Activated T-helper 1 cell treated with anti-CD3 and anti-CD28 coated beads, Interleukin-12 subunit alpha, Interleukin-12 subunit beta, Interleukin-2, Interleukin-4 antibody, amounts not matched to agents 30 ng/mL and 10 ng/mL and 1 ng/mL, durations not matched to agents 14 hours and 24 hours and 36 hours (primary cell): ENCODE measurements at regions not wholly inside any gene's neighbourhood (a gene's known extent, or its start where the extent isn't known, plus 50 kb on each side); places are given as distances from the start of the nearest gene placed in this dataset.

ENCODE experiments used
- DNase-seq: peaks from one replicate; pipeline ENCODE4 v3.0.0; 2021; ENCODE audit warnings: low spot score
- H3K27ac Mint-ChIP-seq: one replicate; pipeline ENCODE4 v1.8.0; 2021; ENCODE audit warnings: mild to moderate bottlenecking, mixed read lengths
- H3K27me3 Mint-ChIP-seq: one replicate; pipeline ENCODE4 v1.8.0; 2022; ENCODE audit warnings: mild to moderate bottlenecking, moderate library complexity, mixed read lengths; ENCODE audit not compliant: insufficient read depth
- H3K36me3 Mint-ChIP-seq: one replicate; pipeline ENCODE4 v1.8.0; 2021; ENCODE audit warnings: low read depth, mixed read lengths
- H3K4me1 Mint-ChIP-seq: one replicate; pipeline ENCODE4 v1.8.0; 2021; ENCODE audit warnings: low read depth, mixed read lengths
- H3K4me3 Mint-ChIP-seq: one replicate; pipeline ENCODE4 v1.8.0; 2021; ENCODE audit warnings: mild to moderate bottlenecking, moderate library complexity, mixed read lengths
- H3K9me3 Mint-ChIP-seq: one replicate; pipeline ENCODE4 v1.8.0; 2021; ENCODE audit warnings: mixed read lengths
- intact Hi-C: fragments of 100-400 bp; cut with micrococcal nuclease; formaldehyde crosslinking; loops from one replicate; pipeline ENCODE4 v1.15.1; 2024

DNA sequence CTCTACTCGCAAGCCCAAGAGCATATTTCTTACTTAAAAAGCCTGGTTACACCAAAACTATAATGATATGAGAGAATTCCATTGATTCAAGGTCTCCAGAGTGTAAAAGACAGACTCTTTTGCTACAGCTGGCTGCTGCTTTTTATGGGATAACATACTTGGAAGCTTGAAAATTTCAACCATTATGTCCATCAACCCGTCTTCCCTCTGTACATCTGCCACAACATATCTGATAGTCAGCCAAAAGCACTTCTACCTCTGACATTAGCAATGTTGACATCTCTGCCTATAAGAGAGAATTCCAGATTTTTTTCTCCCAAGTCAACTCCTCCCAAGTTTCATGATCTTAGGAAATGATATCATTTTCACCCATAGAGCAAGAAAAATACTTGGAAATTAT lies 54.4 kb upstream of the IQCM start:
- Mint-ChIP-seq H3K27ac (no peak overlapping the region), H3K4me3 (no peak overlapping the region), H3K36me3 (no peaks in the 10 kb centered on the region), H3K27me3 (no peaks in the 10 kb centered on the region), H3K4me1 (no peaks in the 10 kb centered on the region), H3K9me3 (no peaks in the 10 kb centered on the region)
- DNase-seq, result no peak
- intact Hi-C loops, result no loop called here

DNA sequence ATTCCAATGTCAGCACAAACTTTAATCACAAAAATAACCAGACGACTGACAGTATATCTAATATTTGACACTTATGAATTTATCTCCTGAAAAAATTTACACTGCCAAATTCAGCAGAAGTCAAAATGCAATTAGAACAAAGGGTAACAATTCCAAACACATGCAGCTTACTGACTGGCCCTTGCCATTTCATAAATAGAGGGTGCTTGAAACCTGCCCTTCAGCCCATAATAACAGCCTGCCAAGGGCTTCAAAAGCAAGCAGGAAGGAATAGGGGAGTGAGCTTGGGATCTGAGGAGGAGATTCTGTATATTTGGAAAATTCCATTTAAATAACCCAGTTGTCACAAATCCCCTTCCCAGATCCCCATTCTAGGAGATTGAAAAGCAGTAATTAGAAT lies 66.1 kb upstream of the IQCM start:
- no peak for DNase-seq
- Mint-ChIP-seq H3K9me3 (no peaks in the 10 kb centered on the region), H3K27ac (no peak overlapping the region), H3K27me3 (no peaks in the 10 kb centered on the region), H3K36me3 (no peaks in the 10 kb centered on the region), H3K4me3 (no peak overlapping the region), H3K4me1 (no peaks in the 10 kb centered on the region)
- intact Hi-C loops, result no loop called here

DNA sequence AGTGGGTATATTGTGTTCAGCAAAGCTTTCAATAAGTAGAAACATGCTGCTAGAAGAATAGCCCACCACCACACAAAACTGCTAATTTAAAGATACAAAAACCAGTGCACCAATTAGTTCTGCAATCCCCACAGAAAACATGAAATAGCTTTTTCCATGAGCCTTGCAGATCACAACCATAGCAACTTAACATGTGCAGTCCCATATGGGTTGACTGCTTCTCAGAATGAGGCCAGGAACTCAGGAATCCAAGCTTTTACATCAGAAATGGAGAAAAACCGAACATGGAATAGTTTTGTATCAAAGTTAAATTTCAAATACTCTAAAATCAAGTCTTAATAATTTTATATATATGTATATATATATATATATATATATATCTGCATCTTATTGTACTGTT lies 66.6 kb upstream of the IQCM start:
- no peak for DNase-seq
- Mint-ChIP-seq H3K9me3 (no peaks in the 10 kb centered on the region), H3K4me3 (no peak overlapping the region), H3K27ac (no peak overlapping the region), H3K27me3 (no peaks in the 10 kb centered on the region), H3K4me1 (no peaks in the 10 kb centered on the region), H3K36me3 (no peaks in the 10 kb centered on the region)
- intact Hi-C loops, result no loop called here

DNA sequence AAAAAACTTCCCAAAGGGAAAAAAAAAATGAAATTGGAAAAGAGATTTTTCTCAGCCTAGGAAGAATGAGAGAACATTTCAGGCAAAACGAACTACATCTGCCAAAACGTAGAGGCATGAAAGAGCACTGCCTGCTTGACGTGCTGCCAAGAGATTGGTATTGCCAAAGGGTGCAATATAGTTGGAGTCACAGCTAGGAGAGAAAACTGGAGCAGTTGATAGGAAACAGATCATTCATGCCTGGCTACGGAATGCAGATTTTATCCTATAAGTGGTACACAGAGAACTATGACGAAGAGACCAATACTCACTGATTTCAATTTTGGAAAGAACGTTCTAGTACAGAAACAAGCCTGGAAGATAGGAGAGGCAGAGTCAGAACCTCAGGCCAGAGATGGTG lies 68.4 kb upstream of the IQCM start:
- no peak overlapping the region for H3K27ac Mint-ChIP-seq
- no peaks in the 10 kb centered on the region for H3K9me3 Mint-ChIP-seq
- intact Hi-C loops, result no loop called here
- H3K4me3 Mint-ChIP-seq, result no peak overlapping the region
- H3K4me1 Mint-ChIP-seq, result no peaks in the 10 kb centered on the region
- no peaks in the 10 kb centered on the region for H3K36me3 Mint-ChIP-seq
- H3K27me3 Mint-ChIP-seq, result no peaks in the 10 kb centered on the region
- DNase-seq, result no peak

DNA sequence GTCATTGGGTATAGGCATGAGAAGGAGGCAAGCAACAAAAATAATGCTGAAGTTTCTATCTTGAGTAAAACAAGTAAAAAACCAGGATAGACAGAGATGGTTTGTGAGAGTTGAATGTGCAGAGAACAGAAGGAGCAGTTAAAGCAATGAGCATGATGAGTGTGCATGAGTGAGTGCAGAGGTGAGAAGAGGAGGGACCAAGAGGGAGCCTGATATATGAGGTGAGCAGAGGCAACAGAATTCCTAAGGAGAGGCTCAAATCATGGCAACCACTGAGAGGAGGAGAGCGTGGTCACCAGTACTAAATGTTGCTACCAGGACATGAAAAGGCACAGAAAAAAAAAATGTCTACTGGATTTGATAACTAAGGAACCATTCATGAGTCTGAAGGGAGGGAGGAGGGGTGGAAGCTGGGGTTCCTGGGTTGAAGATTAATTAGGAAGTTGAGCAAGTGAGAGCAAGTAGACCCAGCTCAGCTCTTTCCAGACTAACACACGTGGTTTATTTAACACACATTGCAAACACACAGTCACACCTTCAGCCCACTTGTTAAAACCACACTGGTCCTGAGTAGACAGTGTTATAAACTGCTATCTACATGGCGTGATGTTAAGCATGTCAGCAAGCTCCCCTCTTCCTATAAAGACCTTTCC lies 69.0 kb upstream of the IQCM start:
- no peak overlapping the region for H3K4me3 Mint-ChIP-seq
- no peaks in the 10 kb centered on the region for H3K27me3 Mint-ChIP-seq
- no peaks in the 10 kb centered on the region for H3K9me3 Mint-ChIP-seq
- intact Hi-C loops, result no loop called here
- H3K36me3 Mint-ChIP-seq, result no peaks in the 10 kb centered on the region
- DNase-seq, result no peak
- H3K27ac Mint-ChIP-seq, result no peak overlapping the region
- no peaks in the 10 kb centered on the region for H3K4me1 Mint-ChIP-seq

DNA sequence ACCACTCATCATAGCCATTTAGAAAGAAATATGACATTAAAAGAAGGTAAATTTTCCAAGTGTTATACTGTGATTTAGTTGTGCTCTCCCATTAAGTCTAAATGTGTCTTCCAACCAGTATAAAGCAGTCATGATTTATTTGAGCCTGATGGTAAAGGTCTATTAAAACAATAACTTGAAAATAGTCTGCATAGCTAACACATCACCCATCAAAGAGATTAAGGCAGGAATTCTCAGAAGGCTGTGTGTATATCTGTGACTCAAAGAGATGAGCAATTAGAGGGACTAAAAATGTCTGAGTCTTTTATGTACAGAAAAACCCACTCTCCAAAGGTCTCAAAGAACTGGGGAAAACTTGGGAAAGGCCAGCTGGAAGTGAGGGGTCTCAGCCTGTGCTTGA lies 70.3 kb upstream of the IQCM start:
- Mint-ChIP-seq H3K4me3 (no peak overlapping the region), H3K27me3 (no peaks in the 10 kb centered on the region)

DNA sequence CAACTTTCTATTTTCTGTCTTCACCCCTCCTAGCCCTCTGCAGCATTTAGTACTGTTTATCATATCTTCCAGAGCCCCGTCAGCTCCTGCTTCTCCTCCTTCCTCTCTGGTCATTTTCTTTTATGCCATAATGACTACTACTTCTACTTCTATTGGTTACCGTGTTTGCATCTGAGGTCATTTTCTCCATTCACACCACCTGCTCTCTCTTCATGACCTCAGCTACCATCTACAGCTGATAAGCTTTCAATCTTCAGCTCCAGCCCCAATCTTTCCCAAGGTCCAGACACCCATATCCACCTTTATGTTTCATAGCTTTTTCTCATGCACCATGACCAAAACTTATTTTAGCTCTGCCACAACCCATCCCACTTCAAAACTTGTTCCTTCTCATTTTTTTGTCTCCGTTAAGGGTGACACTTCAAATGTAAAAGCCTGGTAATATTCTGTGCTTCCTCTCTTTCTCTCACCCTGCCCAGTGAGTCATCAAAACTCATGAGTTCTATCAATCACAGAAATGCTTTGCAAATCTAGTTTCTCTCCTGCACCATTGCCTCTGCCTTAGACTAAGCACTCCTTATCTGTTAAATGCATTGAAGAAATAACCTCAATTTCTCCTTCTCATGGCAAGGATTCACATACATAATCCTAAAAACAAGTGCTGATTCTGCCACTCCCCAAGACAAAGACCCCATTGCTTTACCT lies 71.3 kb upstream of the IQCM start:
- Mint-ChIP-seq H3K36me3 (no peaks in the 10 kb centered on the region), H3K4me1 (no peaks in the 10 kb centered on the region), H3K27me3 (no peaks in the 10 kb centered on the region), H3K4me3 (no peak overlapping the region), H3K9me3 (no peaks in the 10 kb centered on the region), H3K27ac (no peak overlapping the region)
- DNase-seq, result no peak
- intact Hi-C loops, result no loop called here

More for the DNA sequence above, 70.3 kb upstream of the IQCM start:
- Mint-ChIP-seq H3K9me3 (no peaks in the 10 kb centered on the region), H3K27ac (no peak overlapping the region), H3K36me3 (no peaks in the 10 kb centered on the region), H3K4me1 (no peaks in the 10 kb centered on the region)
- no peak for DNase-seq
- intact Hi-C loops, result no loop called here

DNA sequence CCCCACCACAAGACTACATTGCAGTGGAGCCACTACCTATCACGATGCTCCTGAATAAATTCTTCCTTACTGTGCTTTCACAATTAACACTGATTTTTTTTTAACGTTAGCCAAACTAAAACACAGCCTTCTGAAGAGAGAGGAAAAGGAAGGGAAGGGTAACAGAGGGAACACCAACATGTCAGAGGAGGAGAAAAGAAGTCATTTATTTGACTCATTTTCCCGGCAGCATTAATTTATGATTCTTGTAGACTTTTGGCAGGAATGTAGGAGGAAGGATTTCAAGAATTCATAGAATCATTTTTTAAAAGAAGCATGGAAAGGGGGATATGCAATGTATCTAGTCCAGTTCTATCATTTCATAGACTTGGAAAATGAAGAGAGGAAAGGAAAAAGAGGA lies 74.3 kb upstream of the IQCM start:
- no peak overlapping the region for H3K4me3 Mint-ChIP-seq
- no peaks in the 10 kb centered on the region for H3K27me3 Mint-ChIP-seq
- intact Hi-C loops, result loop anchor here (10.0 kb wide), 1 partner anchor 515 kb away; no protein-coding TSS in a partner anchor
- no peaks in the 10 kb centered on the region for H3K9me3 Mint-ChIP-seq
- no peaks in the 10 kb centered on the region for H3K36me3 Mint-ChIP-seq
- no peak overlapping the region for H3K27ac Mint-ChIP-seq
- no peaks in the 10 kb centered on the region for H3K4me1 Mint-ChIP-seq
- DNase-seq, result no peak

DNA sequence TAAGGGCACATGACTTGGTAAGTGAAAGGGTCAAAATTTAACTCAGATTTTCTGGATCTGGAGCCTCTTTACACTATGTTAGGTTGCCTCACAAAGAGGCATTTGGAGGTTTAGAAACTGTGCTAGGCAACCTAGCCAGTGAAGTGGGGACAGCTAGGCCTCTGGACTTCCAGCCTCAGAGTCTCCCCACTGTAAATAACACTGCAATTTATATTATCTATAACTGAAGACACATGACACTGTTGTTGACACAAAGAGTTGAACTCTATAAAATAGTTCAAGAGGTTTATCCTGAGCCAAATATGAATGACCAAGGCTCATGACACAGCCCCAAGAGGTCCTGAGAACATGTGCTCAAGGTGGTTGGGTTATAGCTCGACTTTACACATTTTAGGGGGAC lies 74.9 kb upstream of the IQCM start:
- H3K36me3 Mint-ChIP-seq, result no peaks in the 10 kb centered on the region
- H3K9me3 Mint-ChIP-seq, result no peaks in the 10 kb centered on the region
- H3K4me3 Mint-ChIP-seq, result no peak overlapping the region
- no peak for DNase-seq
- no peaks in the 10 kb centered on the region for H3K4me1 Mint-ChIP-seq
- no peak overlapping the region for H3K27ac Mint-ChIP-seq
- intact Hi-C loops, result loop anchor here (10.0 kb wide), 1 partner anchor 516 kb away; no protein-coding TSS in a partner anchor
- H3K27me3 Mint-ChIP-seq, result no peaks in the 10 kb centered on the region

DNA sequence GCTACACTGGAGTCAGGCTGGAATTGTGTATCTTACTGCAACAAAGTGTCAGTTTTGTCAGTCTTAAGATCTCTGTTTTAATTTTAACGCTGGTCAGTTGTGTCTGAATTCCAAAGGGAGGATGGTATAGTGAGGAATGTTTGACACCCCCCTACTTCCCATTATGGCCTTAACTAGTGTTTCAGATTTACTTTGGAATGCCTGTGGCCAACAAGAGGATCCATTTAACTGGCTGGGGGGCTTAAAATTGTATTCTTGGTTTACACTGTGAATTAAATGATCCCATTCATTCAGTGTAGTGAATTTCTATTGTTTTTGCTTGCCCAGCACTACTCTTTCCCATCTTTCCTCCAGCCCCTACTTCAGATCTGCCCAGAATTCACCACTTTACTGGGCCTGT lies 75.8 kb upstream of the IQCM start:
- H3K4me3 Mint-ChIP-seq, result no peak overlapping the region
- no peak overlapping the region for H3K27ac Mint-ChIP-seq
- intact Hi-C loops, result loop anchor here (10.0 kb wide), 1 partner anchor 517 kb away; no protein-coding TSS in a partner anchor
- DNase-seq, result no peak
- no peaks in the 10 kb centered on the region for H3K36me3 Mint-ChIP-seq
- no peaks in the 10 kb centered on the region for H3K9me3 Mint-ChIP-seq
- H3K27me3 Mint-ChIP-seq, result no peaks in the 10 kb centered on the region
- H3K4me1 Mint-ChIP-seq, result no peaks in the 10 kb centered on the region

DNA sequence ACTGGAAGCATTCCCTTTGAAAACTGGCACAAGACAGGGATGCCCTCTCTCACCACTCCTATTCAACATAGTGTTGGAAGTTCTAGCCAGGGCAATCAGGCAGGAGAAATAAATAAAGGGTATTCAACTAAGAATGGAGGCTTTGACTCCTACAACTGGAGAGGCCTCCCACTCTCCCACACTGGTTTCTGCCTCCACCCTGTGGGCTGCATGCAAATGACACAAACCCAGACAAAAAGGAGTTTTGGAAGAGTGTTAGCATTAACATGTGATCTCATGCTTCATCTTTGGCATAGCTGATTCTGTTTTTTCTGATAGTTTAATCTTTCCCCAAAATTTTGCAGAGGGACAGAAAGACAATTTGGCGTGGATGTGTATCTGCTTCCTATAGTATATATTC lies 80.8 kb upstream of the IQCM start:
- Mint-ChIP-seq H3K9me3 (no peaks in the 10 kb centered on the region), H3K4me3 (no peak overlapping the region), H3K27me3 (peaks cover 2% of the 10 kb centered on the region), H3K36me3 (no peaks in the 10 kb centered on the region), H3K4me1 (no peaks in the 10 kb centered on the region), H3K27ac (no peak overlapping the region)
- DNase-seq, result no peak
- intact Hi-C loops, result loop anchor here (10.0 kb wide), 1 partner anchor 522 kb away; no protein-coding TSS in a partner anchor

DNA sequence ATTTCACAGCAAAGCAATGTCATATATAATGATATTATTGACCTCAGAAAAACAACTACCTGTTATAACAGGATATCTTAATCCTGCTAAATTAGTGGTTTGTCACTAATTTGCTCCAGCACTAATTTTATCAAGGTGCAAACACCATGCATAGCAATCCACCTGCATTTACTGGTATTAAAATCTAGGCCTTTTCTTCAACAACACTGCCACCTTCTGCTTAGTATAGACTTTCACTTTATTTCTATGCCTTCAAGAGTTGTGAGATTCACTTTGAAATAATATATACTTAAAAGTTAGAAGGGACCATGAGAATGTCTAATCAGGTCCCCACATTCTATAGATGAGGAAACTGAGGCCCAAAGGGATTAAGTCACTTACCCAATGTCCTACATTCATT lies 82.1 kb upstream of the IQCM start:
- no peak overlapping the region for H3K27ac Mint-ChIP-seq
- H3K36me3 Mint-ChIP-seq, result no peaks in the 10 kb centered on the region
- intact Hi-C loops, result loop anchor here (10.0 kb wide), 1 partner anchor 523 kb away; no protein-coding TSS in a partner anchor
- H3K4me3 Mint-ChIP-seq, result no peak overlapping the region
- H3K27me3 Mint-ChIP-seq, result peaks cover 2% of the 10 kb centered on the region
- no peak for DNase-seq
- H3K4me1 Mint-ChIP-seq, result no peaks in the 10 kb centered on the region
- H3K9me3 Mint-ChIP-seq, result no peaks in the 10 kb centered on the region

DNA sequence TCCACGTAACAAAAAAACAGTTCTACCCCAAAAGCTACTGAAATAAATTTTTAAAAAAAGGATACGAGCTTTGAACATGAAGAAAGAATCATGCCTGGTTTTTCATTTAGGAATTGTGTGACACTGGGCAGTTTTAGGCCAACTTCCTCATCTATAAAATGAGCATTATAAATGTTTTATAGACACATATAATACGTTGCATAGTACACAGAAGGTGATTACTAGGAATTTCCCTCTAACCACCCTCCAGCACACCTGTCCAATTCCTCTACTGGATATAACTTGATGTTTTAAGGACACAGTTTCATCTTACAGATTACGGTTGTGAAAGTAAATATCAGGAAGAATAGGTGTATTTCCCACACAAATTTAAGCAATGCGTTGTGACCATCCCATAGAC lies 85.5 kb upstream of the IQCM start:
- no peaks in the 10 kb centered on the region for H3K36me3 Mint-ChIP-seq
- intact Hi-C loops, result no loop called here
- H3K4me1 Mint-ChIP-seq, result no peaks in the 10 kb centered on the region
- DNase-seq, result no peak
- no peak overlapping the region for H3K4me3 Mint-ChIP-seq
- H3K27ac Mint-ChIP-seq, result no peak overlapping the region
- no peaks in the 10 kb centered on the region for H3K9me3 Mint-ChIP-seq
- H3K27me3 Mint-ChIP-seq, result peaks cover 4% of the 10 kb centered on the region
